HCT116 (cell line): ENCODE measurements at regions not wholly inside any gene's neighbourhood (a gene's known extent, or its start where the extent isn't known, plus 50 kb on each side); places are given as distances from the start of the nearest gene placed in this dataset.

Source experiments
- ATAC-seq: fragments of 200-7000 bp; cut with Tn5 transposase; 2 replicates; pipeline ENCODE4 v1.9.1; 2020; ENCODE audit warnings: mild to moderate bottlenecking, moderate library complexity
- BruUV-seq: library from RNA; stranded (reverse); fragments of 400-500 nt; replicated peaks from 2 replicates; lab custom pipeline; 2021; lab: Mats Ljungman, UMichigan
- CTCF ChIA-PET: fragments of 300-600 bp; sonication (Branson Sonifier 250); formaldehyde crosslinking; loops from one replicate; lab custom pipeline; 2021; ENCODE audit warnings: antibody characterized with exemption; lab: Charles Lee
- POLR2A ChIA-PET: fragments of 300-600, 350-600 bp; sonication (Branson Sonifier 250); formaldehyde crosslinking; loops from one replicate; lab custom pipeline; 2021; ENCODE audit warnings: antibody characterized with exemption; lab: Charles Lee
- RAD21 ChIA-PET, 2 experiments: fragments of 300-600 bp; sonication (Branson Sonifier 250); formaldehyde crosslinking; loops; one replicate each; lab custom pipeline; 2023; ENCODE audit warnings: low total read pairs in 2 of 2; ENCODE audit not compliant: uncharacterized antibody in 2 of 2, unreplicated experiment in 2 of 2, low non-redundant PET in 1 of 2; lab: Charles Lee
- DNase-seq: peaks from one replicate; pipeline ENCODE4 v3.0.0-alpha.2; 2010; ENCODE audit warnings: low read depth, low spot score
- H2AFZ ChIP-seq: fragments of 200-600 bp; shearing (Covaris generic), sonication (generic); 2 replicates; pipeline ENCODE4 v1.6.1; 2017; ENCODE audit warnings: low read depth, mixed run types, mixed read lengths, antibody characterized with exemption, low read length; ENCODE audit not compliant: poor library complexity, severe bottlenecking
- H3K27ac ChIP-seq: 2 replicates; pipeline ENCODE4 v1.5.1; 2012; ENCODE audit warnings: low read depth, low read length
- H3K27me3 ChIP-seq: fragments of 200-600 bp; sonication (generic); 2 replicates; pipeline ENCODE4 v1.6.1; 2016; ENCODE audit warnings: mixed run types, low read length, mixed read lengths; ENCODE audit not compliant: insufficient read depth
- H3K36me3 ChIP-seq, 2 experiments: fragments of 200-500 bp in 1 of 2; fragments of 200-600 bp in 1 of 2; sonication (Bioruptor generic) in 1 of 2; sonication (generic) in 1 of 2; 2 replicates each; pipeline versions ENCODE4 v1.5.1 to v1.6.1; 2014 to 2016; ENCODE audit warnings: low read length in 2 of 2, inconsistent platforms in 1 of 2, mixed read lengths in 1 of 2, mixed run types in 1 of 2; ENCODE audit not compliant: insufficient read depth in 2 of 2, control insufficient read depth in 1 of 2
- H3K4me1 ChIP-seq, 2 experiments: fragments of 200-600 bp in 1 of 2; sonication (generic) in 1 of 2; 2 replicates each; pipeline versions ENCODE4 v1.5.1 to v1.6.1; 2012 to 2017; ENCODE audit warnings: low read length in 2 of 2, inconsistent platforms in 1 of 2, mild to moderate bottlenecking in 1 of 2, mixed read lengths in 1 of 2, mixed run types in 1 of 2, moderate library complexity in 1 of 2; ENCODE audit not compliant: insufficient read depth in 2 of 2, control insufficient read depth in 1 of 2
- H3K4me2 ChIP-seq: fragments of 200-600 bp; sonication (generic); 2 replicates; pipeline ENCODE4 v1.6.1; 2017; ENCODE audit warnings: mixed run types, low read length, mixed read lengths
- H3K4me3 ChIP-seq, 2 experiments: fragments of 200-600 bp in 1 of 2; sonication (generic) in 1 of 2; replicated peaks in 1 of 2; 2 replicates each; pipeline ENCODE4 v1.5.1; 2011 to 2016; ENCODE audit warnings: low read length in 2 of 2, control low read depth in 1 of 2, low read depth in 1 of 2, mild to moderate bottlenecking in 1 of 2, mixed read lengths in 1 of 2, mixed run types in 1 of 2
- H3K79me2 ChIP-seq: fragments of 200-600 bp; sonication (generic); 2 replicates; pipeline ENCODE4 v1.6.1; 2017; ENCODE audit warnings: mild to moderate bottlenecking, mixed run types, low read length, moderate library complexity, mixed read lengths; ENCODE audit not compliant: insufficient read depth
- H3K9ac ChIP-seq: fragments of 200-600 bp; sonication (generic); 2 replicates; pipeline ENCODE4 v1.6.1; 2016; ENCODE audit warnings: low read length, mixed read lengths
- H3K9me2 ChIP-seq: fragments of 200-600 bp; sonication (generic), shearing (Covaris generic); 2 replicates; pipeline ENCODE4 v1.6.1; 2017; ENCODE audit warnings: mixed run types, mild to moderate bottlenecking, moderate library complexity; ENCODE audit not compliant: insufficient read depth
- H3K9me3 ChIP-seq, 2 experiments: fragments of 200-500 bp in 1 of 2; fragments of 200-600 bp in 1 of 2; sonication (Bioruptor generic) in 1 of 2; sonication (generic) in 1 of 2; 2 replicates each; pipeline ENCODE4 v1.6.1; 2014 to 2017; ENCODE audit warnings: low read length in 2 of 2, mixed read lengths in 2 of 2, inconsistent platforms in 1 of 2, low read depth in 1 of 2, mild to moderate bottlenecking in 1 of 2, mixed run types in 1 of 2, moderate library complexity in 1 of 2; ENCODE audit not compliant: control insufficient read depth in 1 of 2, insufficient read depth in 1 of 2
- H4K20me1 ChIP-seq: fragments of 200-600 bp; sonication (generic), shearing (Covaris generic); 2 replicates; pipeline ENCODE4 v1.6.1; 2017; ENCODE audit warnings: mixed run types, mild to moderate bottlenecking, moderate library complexity; ENCODE audit not compliant: insufficient read depth
- CBX3 ChIP-seq: IDR thresholded peaks from 2 replicates; pipeline ENCODE4 v1.6.1; 2012; ENCODE audit warnings: low read depth
- EGR1 ChIP-seq: IDR thresholded peaks from 2 replicates; pipeline ENCODE4 v1.6.1; 2012; ENCODE audit warnings: low read depth
- EZH2 ChIP-seq: fragments of 200-600 bp; sonication (generic); IDR thresholded peaks from 2 replicates; pipeline ENCODE4 v1.6.1; 2017; ENCODE audit warnings: antibody characterized with exemption, mixed run types
- POLR2A ChIP-seq: IDR thresholded peaks from 2 replicates; pipeline ENCODE4 v1.7.0; 2011; ENCODE audit warnings: borderline replicate concordance; ENCODE audit not compliant: insufficient read depth, insufficient read length; ENCODE audit errors: extremely low read depth
- POLR2AphosphoS5 ChIP-seq: IDR thresholded peaks from 2 replicates; pipeline ENCODE4 v1.6.1; 2011; ENCODE audit warnings: mild to moderate bottlenecking, low read depth, low read length, moderate library complexity
- YY1 ChIP-seq: IDR thresholded peaks from 2 replicates; pipeline ENCODE4 v1.6.1; 2011; ENCODE audit warnings: low read length, low read depth, moderate library complexity, mild to moderate bottlenecking; ENCODE audit not compliant: insufficient replicate concordance; ENCODE audit errors: extremely low read depth
- ZFX ChIP-seq: fragments of 450-650 bp; IDR thresholded peaks from 2 replicates; pipeline ENCODE4 v1.6.1; 2017
- intact Hi-C: fragments of 100-400 bp; cut with micrococcal nuclease; formaldehyde crosslinking; loops from 2 replicates; pipeline ENCODE4 v1.10.0; 2022
- TF ChIP-seq, protein P1 (sequence below): IDR thresholded peaks from 2 replicates; pipeline ENCODE4 v1.6.1; 2012
- TF ChIP-seq, protein P2 (sequence below): IDR thresholded peaks from 2 replicates; pipeline ENCODE4 v1.6.1; 2012; ENCODE audit warnings: low read depth

- BruUV-seq, result no TSS peak
- no peak for ATAC-seq
- POLR2A ChIA-PET, result no interaction called here
Observed at GRCh38 chr10:25805986-25806385, 128.0 kb upstream of the MYO3A start.

More at GRCh38 chr10:25805986-25806385, 128.0 kb upstream of the MYO3A start:
- ChIA-PET CTCF (no interaction called here), RAD21 (no interaction called here)
- Histone ChIP-seq H2AFZ (no peak overlapping the region), H3K4me2 (no peak overlapping the region), H3K9ac (no peak overlapping the region), H3K79me2 (no peaks in the 10 kb centered on the region), H4K20me1 (no peaks in the 10 kb centered on the region; the same call in 1 of the 2 replicates), H3K27ac (no peak overlapping the region), H3K4me3 (no peak overlapping the region), H3K36me3 (no peaks in the 10 kb centered on the region), H3K4me1 (no peaks in the 10 kb centered on the region), H3K9me3 (no peaks in the 10 kb centered on the region), H3K9me2 (no peaks in the 10 kb centered on the region), H3K27me3 (peaks cover 12% of the 10 kb centered on the region; the same call in 1 of the 2 replicates)
- intact Hi-C loops, result no loop called here
- DNase-seq, result no peak
- TF ChIP-seq YY1 (no peak), ZFX (no peak), EGR1 (no peak), EZH2 (no peak), CBX3 (no peak), POLR2AphosphoS5 (no peak), POLR2A (no peak)
- TF ChIP-seq, protein P1, sequence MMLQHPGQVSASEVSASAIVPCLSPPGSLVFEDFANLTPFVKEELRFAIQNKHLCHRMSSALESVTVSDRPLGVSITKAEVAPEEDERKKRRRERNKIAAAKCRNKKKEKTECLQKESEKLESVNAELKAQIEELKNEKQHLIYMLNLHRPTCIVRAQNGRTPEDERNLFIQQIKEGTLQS, result no peak
- TF ChIP-seq, protein P2, sequence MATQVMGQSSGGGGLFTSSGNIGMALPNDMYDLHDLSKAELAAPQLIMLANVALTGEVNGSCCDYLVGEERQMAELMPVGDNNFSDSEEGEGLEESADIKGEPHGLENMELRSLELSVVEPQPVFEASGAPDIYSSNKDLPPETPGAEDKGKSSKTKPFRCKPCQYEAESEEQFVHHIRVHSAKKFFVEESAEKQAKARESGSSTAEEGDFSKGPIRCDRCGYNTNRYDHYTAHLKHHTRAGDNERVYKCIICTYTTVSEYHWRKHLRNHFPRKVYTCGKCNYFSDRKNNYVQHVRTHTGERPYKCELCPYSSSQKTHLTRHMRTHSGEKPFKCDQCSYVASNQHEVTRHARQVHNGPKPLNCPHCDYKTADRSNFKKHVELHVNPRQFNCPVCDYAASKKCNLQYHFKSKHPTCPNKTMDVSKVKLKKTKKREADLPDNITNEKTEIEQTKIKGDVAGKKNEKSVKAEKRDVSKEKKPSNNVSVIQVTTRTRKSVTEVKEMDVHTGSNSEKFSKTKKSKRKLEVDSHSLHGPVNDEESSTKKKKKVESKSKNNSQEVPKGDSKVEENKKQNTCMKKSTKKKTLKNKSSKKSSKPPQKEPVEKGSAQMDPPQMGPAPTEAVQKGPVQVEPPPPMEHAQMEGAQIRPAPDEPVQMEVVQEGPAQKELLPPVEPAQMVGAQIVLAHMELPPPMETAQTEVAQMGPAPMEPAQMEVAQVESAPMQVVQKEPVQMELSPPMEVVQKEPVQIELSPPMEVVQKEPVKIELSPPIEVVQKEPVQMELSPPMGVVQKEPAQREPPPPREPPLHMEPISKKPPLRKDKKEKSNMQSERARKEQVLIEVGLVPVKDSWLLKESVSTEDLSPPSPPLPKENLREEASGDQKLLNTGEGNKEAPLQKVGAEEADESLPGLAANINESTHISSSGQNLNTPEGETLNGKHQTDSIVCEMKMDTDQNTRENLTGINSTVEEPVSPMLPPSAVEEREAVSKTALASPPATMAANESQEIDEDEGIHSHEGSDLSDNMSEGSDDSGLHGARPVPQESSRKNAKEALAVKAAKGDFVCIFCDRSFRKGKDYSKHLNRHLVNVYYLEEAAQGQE, result no peak
